Skeletal muscle tissue (tissue), 3 donors: ENCODE measurements at regions not wholly inside any gene's neighbourhood (a gene's known extent, or its start where the extent isn't known, plus 50 kb on each side); places are given as distances from the start of the nearest gene placed in this dataset.
"Not testable (repeated sequence)": the region's sequence is repeated elsewhere in the genome, so short reads cannot be mapped to it uniquely, and the experiment has no call there.

Experiments used
- H3K27ac ChIP-seq: one replicate; pipeline ENCODE4 v1.7.0; 2013; ENCODE audit warnings: mild to moderate bottlenecking, low read depth, low read length, inconsistent platforms
- H3K27me3 ChIP-seq, 3 donors: one replicate each; pipeline ENCODE4 v1.7.0; 2013; ENCODE audit warnings: low read length in 3 of 3; ENCODE audit not compliant: control insufficient read depth in 3 of 3, insufficient read depth in 3 of 3
- H3K36me3 ChIP-seq, 3 donors: one replicate each; pipeline ENCODE4 v1.7.0; 2013; ENCODE audit warnings: low read length in 3 of 3; ENCODE audit not compliant: control insufficient read depth in 3 of 3, insufficient read depth in 3 of 3
- H3K4me1 ChIP-seq, 3 donors: one replicate each; pipeline ENCODE4 v1.7.0; 2013; ENCODE audit warnings: low read length in 3 of 3, mild to moderate bottlenecking in 3 of 3; ENCODE audit not compliant: control insufficient read depth in 3 of 3, insufficient read depth in 3 of 3
- H3K4me3 ChIP-seq, 3 donors: one replicate each; pipeline ENCODE4 v1.7.0; 2013; ENCODE audit warnings: low read length in 3 of 3
- H3K9ac ChIP-seq, 3 donors: one replicate each; pipeline ENCODE4 v1.7.0; 2013; ENCODE audit warnings: low read length in 3 of 3, mild to moderate bottlenecking in 3 of 3, moderate library complexity in 2 of 3, low read depth in 1 of 3
- H3K9me3 ChIP-seq, 3 donors: one replicate each; pipeline ENCODE4 v1.7.0; 2013; ENCODE audit warnings: low read length in 3 of 3; ENCODE audit not compliant: control insufficient read depth in 3 of 3
- donor health status: Osteomylitis.

GRCh38 chr5:50898966-50899365 lies 232.5 kb downstream of the PARP8 start:
- no peak overlapping the region for H3K27ac ChIP-seq
- no peaks in the 10 kb centered on the region for H3K9me3 ChIP-seq
- no peak overlapping the region for H3K9ac ChIP-seq

GRCh38 chr5:50900952-50901510 lies 234.6 kb downstream of the PARP8 start:
- Histone ChIP-seq H3K27ac (no peak overlapping the region), H3K9me3 (no peaks in the 10 kb centered on the region), H3K36me3 (no peaks in the 10 kb centered on the region), H3K27me3 (no peaks in the 10 kb centered on the region), H3K9ac (no peak overlapping the region), H3K4me3 (no peak overlapping the region), H3K4me1 (no peaks in the 10 kb centered on the region)

More at GRCh38 chr5:50898966-50899365, 232.5 kb downstream of the PARP8 start:
- Histone ChIP-seq H3K4me3 (no peak overlapping the region), H3K36me3 (no peaks in the 10 kb centered on the region), H3K4me1 (no peaks in the 10 kb centered on the region), H3K27me3 (no peaks in the 10 kb centered on the region)

DNA sequence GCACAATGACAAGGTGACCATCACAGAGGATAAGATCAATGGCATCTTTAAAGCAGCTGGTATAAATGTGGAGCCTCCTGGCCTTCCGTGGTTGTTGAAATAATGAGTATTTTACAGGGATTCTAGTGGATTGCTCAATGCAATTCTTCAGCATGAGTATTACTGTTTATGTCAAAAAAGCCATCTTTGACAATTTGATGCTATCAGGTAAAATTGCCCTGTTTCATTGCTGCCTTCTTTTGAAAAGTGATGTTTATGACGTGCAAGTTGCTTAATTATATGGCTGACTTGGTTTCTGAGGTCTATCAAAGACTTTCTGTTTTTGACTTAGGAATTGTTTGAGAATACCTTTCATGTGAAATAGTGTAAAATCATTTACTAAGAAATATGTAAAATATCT lies 237.2 kb downstream of the PARP8 start:
- Histone ChIP-seq H3K27me3 (no peaks in the 10 kb centered on the region), H3K9me3 (no peaks in the 10 kb centered on the region), H3K27ac (no peak overlapping the region), H3K4me1 (no peaks in the 10 kb centered on the region), H3K4me3 (no peak overlapping the region), H3K36me3 (no peaks in the 10 kb centered on the region), H3K9ac (no peak overlapping the region)

DNA sequence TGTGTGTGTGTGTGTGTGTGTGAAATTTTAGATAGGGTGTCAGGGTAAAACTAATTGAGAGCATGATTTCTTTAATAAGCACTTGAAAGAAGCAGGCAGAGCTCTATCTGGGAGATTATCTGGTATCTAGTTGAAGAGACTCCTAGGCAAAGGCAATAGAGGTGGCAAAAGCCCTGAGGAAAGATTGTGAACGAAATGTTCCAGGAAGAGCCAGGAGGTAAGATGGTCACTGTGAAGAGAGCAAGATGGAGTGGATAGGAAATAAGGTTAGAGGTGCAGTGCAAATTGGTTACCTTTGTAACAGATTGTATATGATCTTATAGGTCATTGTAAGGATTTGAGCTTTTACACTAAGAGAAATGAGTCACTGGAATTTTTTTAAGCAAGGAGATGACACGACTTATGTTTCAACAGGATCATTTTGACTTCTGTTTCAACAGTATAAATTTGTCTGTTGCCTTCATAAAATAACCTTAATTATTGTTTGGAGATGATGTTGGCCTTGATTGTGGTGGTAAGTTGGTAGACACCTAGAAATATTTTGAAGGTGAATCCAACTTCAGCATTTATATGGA lies 239.6 kb downstream of the PARP8 start:
- Histone ChIP-seq H3K9ac (no peak overlapping the region), H3K4me3 (no peak overlapping the region), H3K36me3 (no peaks in the 10 kb centered on the region), H3K27ac (no peak overlapping the region), H3K9me3 (no peaks in the 10 kb centered on the region), H3K4me1 (no peaks in the 10 kb centered on the region), H3K27me3 (no peaks in the 10 kb centered on the region)

DNA sequence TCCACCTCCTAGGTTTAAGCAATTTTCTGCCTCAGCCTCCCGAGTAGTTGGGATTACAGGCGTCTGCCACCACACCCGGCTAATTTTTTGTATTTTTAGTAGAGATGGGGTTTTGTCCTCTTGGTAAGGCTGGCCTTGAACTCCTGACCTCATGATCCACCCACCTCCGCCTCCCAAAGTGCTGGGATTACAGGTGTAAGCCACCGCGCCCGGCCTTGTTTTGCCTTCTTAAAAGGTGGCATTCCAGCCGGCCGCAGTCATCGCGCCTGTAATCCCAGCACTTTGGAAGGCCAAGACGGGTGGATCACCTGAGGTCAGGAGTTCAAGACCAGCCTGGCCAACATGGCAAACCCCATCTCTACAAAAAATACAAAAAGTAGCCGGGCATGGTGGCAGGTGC lies 253.7 kb downstream of the PARP8 start:
- H3K4me1 ChIP-seq, H3K9ac ChIP-seq, H3K4me3 ChIP-seq, H3K36me3 ChIP-seq, H3K9me3 ChIP-seq, H3K27ac ChIP-seq, H3K27me3 ChIP-seq: not testable (repeated sequence)

DNA sequence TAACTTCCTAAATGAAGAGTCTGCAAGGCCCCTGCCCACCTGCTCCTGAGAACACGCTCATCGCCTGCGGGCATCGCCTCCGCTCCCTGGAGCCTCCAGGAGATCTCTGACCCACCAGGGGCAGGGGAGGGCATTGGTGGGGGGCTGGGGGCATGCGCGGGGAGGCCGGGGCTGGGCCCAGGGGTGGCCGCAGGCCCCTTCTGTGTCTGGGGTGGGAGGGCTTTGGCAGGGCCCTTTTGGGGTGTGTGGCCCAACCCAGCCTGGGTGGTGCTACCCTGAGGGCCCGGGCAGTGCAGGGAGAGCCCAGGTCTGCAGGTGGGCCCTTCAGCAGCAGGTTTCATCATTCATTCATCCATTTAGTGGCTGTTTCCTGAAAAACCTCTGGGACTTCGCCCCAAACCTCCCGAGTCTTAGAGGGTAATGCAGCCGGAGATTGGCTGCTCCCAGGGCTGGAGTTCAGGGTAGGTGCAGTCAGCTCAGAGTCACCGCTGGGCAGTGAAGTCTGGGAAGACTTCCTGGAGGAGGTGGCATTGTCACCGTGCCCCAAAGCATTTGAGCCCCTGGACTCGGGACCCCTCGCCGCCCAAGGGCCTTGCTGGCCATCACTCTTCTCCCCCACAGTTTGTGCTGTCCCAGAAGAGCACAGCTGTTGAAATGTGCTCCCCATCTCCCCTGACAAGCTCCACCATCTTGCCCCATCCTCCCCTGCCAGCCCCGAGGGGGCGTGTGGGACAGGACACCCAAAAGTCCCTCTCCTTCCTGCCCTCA lies 255.1 kb downstream of the PARP8 start:
- H3K4me1 ChIP-seq: no peaks in the 10 kb centered on the region
- no peaks in the 10 kb centered on the region for H3K36me3 ChIP-seq
- no peak overlapping the region for H3K4me3 ChIP-seq
- no peak overlapping the region for H3K27ac ChIP-seq
- no peaks in the 10 kb centered on the region for H3K9me3 ChIP-seq
- H3K27me3 ChIP-seq: peaks cover 0 to 2% (median 0%) of the 10 kb centered on the region in 3 donors
- no peak overlapping the region for H3K9ac ChIP-seq

- H3K4me1 ChIP-seq, H3K9me3 ChIP-seq, H3K36me3 ChIP-seq, H3K9ac ChIP-seq, H3K4me3 ChIP-seq, H3K27me3 ChIP-seq, H3K27ac ChIP-seq: not testable (repeated sequence)
These were observed 255.9 kb downstream of the PARP8 start for GRCh38 chr5:50922134-50922941.

GRCh38 chr5:50922942-50923767 lies 256.7 kb downstream of the PARP8 start:
- Histone ChIP-seq H3K4me3 (no peak overlapping the region), H3K27ac (no peak overlapping the region), H3K4me1 (no peaks in the 10 kb centered on the region), H3K36me3 (no peaks in the 10 kb centered on the region), H3K9me3 (no peaks in the 10 kb centered on the region), H3K27me3 (peaks cover 0 to 2% (median 0%) of the 10 kb centered on the region in 3 donors), H3K9ac (no peak overlapping the region)

DNA sequence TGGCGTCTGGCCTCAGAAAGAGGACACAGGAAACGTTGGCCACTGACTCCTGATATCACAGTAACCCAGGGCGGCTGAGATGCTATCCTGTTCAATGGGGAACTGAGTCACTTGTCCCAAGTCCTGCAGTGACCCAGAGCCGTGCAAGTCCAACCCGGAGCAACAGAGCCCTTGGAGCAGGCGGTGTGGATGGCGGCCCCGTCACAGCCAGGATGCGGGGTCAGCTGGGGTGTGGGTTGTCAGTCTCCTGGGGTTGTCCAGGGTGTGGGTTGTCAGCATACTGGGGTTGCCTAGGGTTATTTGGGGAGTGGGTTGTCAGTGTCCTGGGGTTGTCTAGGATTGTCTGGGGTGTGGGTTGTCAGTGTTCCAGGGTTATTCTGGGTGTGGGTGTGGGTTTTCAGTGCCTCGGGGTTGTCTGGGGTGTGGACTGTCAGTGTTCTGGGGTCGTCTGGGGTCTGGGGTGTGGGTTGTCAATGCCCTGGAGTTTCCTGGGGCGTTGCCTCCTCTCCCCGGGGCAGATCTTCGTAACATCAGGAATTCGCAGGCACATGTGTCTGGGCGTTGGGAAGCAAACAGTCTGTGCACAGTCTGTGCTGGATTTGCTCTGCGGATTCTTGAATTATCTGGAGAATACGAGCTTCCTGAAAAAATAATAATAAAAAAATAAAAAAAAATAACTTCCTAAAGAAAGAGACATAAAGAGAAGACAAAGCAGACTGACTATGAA lies 257.5 kb downstream of the PARP8 start:
- Histone ChIP-seq H3K27ac (no peak overlapping the region), H3K4me1 (no peaks in the 10 kb centered on the region), H3K4me3 (no peak overlapping the region), H3K36me3 (no peaks in the 10 kb centered on the region), H3K9me3 (no peaks in the 10 kb centered on the region), H3K27me3 (peaks cover 0 to 2% (median 0%) of the 10 kb centered on the region in 3 donors), H3K9ac (no peak overlapping the region)
